GM18508 (cell line): ENCODE measurements at regions not wholly inside any gene's neighbourhood (a gene's known extent, or its start where the extent isn't known, plus 50 kb on each side); places are given as distances from the start of the nearest gene placed in this dataset.

Experiments
- ATAC-seq: cut with Tn5 transposase; IDR thresholded peaks from one replicate; pipeline ENCODE4 v1.9.1; 2021; ENCODE audit warnings: moderate number of reproducible peaks; ENCODE audit not compliant: insufficient read depth, unreplicated experiment

DNA sequence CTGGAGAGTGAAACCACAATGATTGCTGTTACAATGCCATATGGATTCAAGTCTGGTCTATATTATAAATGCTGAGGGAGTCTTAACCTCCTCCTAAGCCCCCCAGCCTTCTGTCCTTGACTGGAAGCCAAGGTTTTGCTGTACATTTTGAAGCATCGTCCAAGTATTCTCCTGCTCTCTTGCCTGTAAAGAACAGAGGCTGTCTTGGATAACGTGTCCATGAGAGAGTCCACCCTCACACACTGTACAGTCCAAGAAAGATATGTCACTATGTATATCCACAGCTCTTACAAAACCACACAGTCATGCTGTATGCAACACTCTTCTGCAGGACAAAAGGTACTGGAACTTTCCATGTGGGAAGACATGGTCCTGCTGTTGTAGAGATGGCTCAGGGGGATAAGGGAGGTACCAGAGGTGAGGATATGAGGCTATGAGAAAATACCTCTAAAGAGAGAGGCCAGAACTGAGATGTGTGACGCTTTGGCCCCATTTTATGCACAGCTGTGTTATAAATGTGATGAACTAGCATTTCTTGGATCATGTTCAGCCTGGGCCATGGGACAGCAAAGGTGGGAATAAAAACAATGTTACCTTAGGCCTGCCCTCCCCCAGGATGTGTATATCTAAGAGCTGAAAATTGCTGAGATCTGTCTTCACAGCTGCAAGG lies 678.6 kb downstream of the IQCM start:
- no peak for ATAC-seq

GRCh38 chr4:149135062-149135461 lies 680.6 kb downstream of the IQCM start:
- ATAC-seq: no peak

DNA sequence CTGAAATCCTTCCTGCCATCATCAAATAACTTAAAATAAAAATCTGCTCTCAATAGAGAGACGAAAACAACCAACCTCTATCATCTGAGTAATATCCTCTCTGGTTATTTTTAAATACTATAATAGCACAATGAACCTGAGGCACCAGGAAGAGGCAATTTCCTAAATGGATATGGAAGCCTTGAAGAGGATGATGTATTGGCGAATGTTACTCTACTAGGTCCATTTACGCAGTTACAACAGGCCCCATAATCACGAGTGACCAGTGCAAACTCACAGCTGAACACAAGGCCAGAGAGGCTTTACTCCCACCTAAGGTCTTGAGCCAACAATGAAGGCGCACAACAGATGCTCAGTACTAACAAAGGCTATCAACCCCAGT lies 678.8 kb upstream of the NR3C2 start:
- no peak for ATAC-seq

GRCh38 chr4:149120331-149121022 lies 678.3 kb upstream of the NR3C2 start:
- ATAC-seq: no peak

DNA sequence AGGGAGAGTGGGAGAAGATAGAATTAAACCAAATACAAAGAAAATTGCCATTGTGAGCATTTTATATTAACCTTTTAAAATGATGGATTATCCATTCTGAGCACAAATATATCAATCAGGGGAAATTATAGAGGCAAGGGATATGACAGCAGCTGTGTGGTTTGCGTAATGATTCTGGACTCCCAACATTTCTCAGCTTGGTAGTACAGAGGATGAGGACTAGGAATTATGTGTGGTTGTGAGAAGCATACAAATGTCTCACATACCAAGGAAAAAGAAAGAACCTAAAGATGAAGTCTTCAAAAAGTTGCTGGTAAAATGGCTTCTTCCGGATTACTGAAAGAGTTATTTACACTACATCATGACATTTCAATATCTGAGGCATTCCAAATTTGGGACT lies 674.6 kb upstream of the NR3C2 start:
- ATAC-seq: no peak

DNA sequence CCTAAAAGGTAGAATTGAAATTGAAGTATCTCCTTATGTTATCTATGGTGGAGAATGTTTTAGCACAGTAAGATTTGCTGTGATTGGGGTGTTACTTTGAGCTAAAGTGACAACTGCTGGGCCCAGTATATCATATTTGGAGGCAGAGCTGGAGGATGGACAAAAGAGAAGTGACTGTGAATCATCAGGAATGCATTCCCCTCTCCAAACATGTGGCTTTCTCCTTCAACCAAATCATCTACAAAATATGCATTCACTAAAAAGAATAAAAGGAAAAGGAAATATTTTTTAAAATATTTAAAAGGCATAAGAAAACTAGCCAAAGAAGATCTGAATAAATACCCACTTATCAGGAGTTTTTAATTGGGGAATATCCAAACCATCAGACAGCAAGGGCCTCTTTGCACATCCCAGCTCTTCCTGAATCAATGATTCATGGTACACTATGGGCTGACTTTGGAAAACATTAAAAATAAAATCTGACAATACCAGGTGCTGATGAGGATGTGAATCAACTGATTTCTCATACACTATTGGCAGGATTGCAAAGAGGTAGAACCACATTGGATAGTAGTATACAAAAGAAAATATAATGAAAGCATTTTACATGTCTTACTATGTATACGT lies 671.7 kb upstream of the NR3C2 start:
- ATAC-seq: no peak

DNA sequence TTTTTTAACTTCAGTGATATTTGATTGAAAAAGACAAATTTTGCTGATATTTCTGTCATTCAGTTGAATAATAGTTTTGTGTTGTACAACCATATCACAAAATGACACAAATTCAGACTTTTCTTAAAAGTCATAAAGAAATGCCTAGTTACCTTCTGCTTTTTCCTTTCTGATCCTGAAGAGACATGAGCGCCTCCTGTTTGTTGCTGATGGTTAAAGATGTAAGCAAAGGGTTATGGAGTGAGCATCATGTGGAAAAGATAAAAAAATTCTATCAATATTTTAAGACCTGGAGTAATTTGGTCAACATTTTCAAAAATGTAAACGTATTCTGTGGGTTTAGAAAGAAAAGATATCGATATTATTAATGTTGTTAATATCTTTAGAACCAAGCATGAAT lies 669.9 kb upstream of the NR3C2 start:
- ATAC-seq: no peak

- ATAC-seq: no peak
Measured at GRCh38 chr4:149110481-149110880, 668.3 kb upstream of the NR3C2 start.

- no peak for ATAC-seq
Measured at GRCh38 chr4:149108626-149109025, 666.4 kb upstream of the NR3C2 start.

DNA sequence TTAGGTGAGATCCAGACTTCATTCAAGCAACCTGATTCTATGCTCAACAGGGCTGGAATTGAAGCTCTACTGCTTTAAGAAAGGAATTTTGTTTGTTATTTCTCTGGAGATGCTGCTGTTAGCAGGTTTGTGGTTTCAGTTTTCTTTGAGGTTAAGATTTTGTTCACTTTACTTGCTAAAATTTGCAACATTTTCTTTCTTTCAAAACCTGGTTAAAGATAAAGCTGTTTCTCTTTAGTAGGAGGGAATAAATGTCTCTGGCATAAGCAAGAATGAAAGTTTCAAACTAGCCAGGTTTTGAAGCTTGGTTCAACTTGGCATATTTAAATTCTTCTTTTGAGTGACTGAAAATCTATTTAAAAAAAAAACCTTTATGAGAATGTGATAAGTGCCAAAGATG lies 660.6 kb upstream of the NR3C2 start:
- no peak for ATAC-seq

GRCh38 chr4:149101649-149102048 lies 659.4 kb upstream of the NR3C2 start:
- ATAC-seq: no peak

DNA sequence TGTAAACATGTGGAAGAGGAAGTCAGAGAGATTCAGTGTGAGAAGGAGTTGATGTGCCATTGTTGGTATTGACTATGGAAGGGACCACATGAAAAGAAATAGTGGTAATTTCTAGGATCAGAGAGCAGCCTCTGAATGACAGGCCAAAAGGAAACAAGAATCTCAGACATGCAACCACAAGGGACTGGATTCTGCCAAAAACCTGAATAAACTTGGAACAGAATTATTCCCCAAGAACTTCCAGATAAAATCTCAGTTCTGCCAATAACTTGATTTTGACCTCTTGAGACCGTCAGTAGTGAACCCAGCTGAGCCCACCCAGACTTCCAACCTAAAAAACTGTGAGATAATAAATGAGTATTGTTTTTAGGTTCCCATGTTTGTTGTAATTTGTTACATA lies 653.6 kb upstream of the NR3C2 start:
- no peak for ATAC-seq

DNA sequence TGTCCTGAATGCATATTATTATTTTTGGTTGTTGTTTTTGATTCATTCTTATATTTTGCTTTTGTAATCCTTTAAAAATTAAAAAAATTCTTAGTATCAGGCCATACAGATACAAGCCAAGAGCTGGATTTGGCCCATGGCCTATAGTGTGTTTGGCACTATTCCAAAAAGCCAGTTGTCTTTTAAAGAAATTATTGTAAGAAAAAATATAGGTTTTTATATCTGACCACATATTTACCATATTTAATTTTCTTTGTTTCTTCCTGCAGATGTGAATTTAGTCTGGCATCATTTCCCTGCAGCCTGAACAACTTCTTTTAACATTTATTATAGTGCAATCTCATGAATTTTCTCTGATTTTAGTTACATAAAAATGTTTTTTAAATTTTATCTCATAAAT lies 652.8 kb upstream of the NR3C2 start:
- ATAC-seq: no peak

DNA sequence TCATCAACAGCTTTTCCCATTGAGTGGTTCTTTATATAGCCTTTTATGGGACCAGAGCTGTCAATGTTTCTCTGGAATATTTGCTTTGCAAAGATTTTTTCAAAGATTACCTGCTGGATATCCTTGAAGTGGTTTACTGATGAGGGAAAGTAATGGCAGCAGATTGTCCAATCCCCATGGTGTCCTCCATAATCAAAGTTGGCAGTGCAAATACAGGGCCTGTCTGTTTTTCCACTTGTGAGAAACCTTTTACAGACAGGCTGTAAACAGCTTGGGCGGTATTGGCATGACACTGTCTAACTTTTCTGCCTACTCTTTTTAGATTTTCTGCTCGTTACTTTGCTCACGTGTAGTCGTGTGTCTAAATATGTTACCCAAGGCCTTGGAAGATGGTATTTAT lies 641.9 kb upstream of the NR3C2 start:
- no peak for ATAC-seq

DNA sequence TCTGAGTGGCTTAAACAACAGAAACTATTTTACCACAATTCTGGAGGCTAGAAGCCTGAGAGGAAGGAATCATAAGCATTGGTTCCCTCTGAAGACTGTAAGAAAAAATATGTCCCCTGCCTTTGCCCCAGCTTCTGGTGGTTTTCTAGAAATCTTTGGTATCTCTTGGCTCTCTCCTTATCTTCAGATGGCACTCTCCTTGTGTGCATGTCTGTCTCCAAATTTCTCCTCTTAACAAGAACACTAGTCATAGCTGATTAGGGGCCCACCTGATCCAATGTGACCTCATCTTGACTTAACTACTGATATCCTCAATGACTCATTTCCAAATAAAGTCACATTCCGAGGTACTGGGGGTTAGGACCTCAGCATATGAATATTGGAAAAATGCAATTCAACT lies 635.0 kb upstream of the NR3C2 start:
- no peak for ATAC-seq

- no peak for ATAC-seq
Measured at GRCh38 chr4:149076401-149076800, 634.2 kb upstream of the NR3C2 start.

- ATAC-seq: no peak
Measured at GRCh38 chr4:149072384-149072783, 630.2 kb upstream of the NR3C2 start.

GRCh38 chr4:149065753-149066152 lies 623.5 kb upstream of the NR3C2 start:
- ATAC-seq: no peak

DNA sequence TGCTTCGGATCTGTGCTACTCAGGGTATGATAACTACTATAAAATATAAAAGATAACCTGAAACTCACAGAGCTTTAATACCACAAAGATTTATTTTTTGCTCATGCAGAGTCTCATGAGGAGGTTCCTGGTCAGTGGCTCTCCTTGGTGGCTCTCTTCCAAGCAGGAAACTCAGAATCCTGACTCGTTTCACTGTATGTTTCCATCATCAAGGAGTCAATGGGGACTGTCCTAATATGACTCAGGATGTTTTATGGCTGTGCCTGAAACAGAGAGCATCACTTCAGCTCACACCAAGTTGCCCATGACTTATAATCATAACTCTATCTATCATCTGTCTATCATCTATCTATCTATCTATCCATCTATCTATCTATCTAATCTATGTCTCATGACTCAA lies 620.8 kb upstream of the NR3C2 start:
- no peak for ATAC-seq

DNA sequence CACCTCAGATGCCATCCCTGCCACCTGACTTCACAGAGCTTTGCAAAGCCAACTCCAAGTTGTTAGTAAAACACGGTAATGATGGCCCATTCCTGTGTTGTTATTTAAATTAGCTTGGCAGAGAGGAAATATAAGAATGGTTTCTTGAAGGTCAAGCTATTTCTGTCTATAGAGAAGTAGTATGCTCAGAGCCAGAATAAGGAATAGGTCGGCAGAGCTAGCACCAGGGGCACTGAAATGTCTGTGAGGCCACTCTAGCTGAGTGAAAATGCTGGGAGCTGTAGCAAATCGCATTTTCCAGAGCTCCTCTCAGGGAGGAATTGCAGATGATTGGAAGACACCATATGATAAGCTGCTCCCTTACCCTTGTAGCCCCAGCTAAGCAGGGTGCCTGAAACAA lies 615.4 kb upstream of the NR3C2 start:
- ATAC-seq: no peak

- ATAC-seq: no peak
Measured at GRCh38 chr4:149056615-149057014, 614.4 kb upstream of the NR3C2 start.

DNA sequence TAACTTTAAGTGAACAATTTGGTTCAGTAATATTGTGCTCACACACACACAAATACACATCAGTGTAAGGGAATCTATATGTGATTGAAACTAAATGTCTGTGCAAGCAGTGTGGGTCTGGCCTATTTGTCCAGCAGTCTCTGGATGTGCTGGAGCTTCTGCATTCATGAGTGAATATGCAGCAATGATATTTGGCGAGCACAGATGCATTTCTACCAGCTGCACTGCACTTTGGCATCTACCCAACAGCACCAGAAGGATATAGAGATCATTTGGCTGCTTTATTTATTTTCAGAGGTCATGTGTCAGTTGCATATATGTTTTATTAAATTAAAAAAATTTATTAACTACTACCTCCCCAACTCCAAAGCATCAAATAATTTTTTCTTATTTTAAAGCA lies 613.4 kb upstream of the NR3C2 start:
- no peak for ATAC-seq
